ENCODE measurements at regions not wholly inside any gene's neighbourhood (a gene's known extent, or its start where the extent isn't known, plus 50 kb on each side); places are given as distances from the start of the nearest gene placed in this dataset.
"Not testable (repeated sequence)": the region's sequence is repeated elsewhere in the genome, so short reads cannot be mapped to it uniquely, and the experiment has no call there.

GRCh38 chr1:106266786-106267185 lies 789.7 kb upstream of the PRMT6 start:
- in situ Hi-C loops (cut with HindIII; ENCODE audit: low pct_unique_long_range_greater_than_20kb, low sequenced_read_pairs): no loop called here
- no peak for DNase-seq (ENCODE audit: low read depth, low spot score)

- peak; percentile 47 for DNase-seq (ENCODE audit: low read depth, low spot score)
- in situ Hi-C loops (cut with HindIII; ENCODE audit: low pct_unique_long_range_greater_than_20kb, low sequenced_read_pairs): no loop called here
Observed at GRCh38 chr1:106268070-106268469, 788.4 kb upstream of the PRMT6 start.

- in situ Hi-C loops (cut with HindIII; ENCODE audit: low pct_unique_long_range_greater_than_20kb, low sequenced_read_pairs): no loop called here
- DNase-seq (ENCODE audit: low read depth, low spot score): no peak
Observed at GRCh38 chr1:106276871-106277270, 779.6 kb upstream of the PRMT6 start.

- DNase-seq (ENCODE audit: low read depth, low spot score): no peak
- in situ Hi-C loops (cut with HindIII; ENCODE audit: low pct_unique_long_range_greater_than_20kb, low sequenced_read_pairs): no loop called here
Observed at GRCh38 chr1:106277786-106278185, 778.7 kb upstream of the PRMT6 start.

GRCh38 chr1:106278716-106279115 lies 777.8 kb upstream of the PRMT6 start:
- in situ Hi-C loops (cut with HindIII; ENCODE audit: low pct_unique_long_range_greater_than_20kb, low sequenced_read_pairs): no loop called here
- DNase-seq (ENCODE audit: low read depth, low spot score): no peak

GRCh38 chr1:106289265-106289928 lies 767.1 kb upstream of the PRMT6 start:
- in situ Hi-C loops (cut with HindIII; ENCODE audit: low pct_unique_long_range_greater_than_20kb, low sequenced_read_pairs): no loop called here
- no peak for DNase-seq (ENCODE audit: low read depth, low spot score)

GRCh38 chr1:106290805-106291501 lies 765.5 kb upstream of the PRMT6 start:
- in situ Hi-C loops (cut with HindIII; ENCODE audit: low pct_unique_long_range_greater_than_20kb, low sequenced_read_pairs): no loop called here
- no peak for DNase-seq (ENCODE audit: low read depth, low spot score)

- no peak for DNase-seq (ENCODE audit: low read depth, low spot score)
- in situ Hi-C loops (cut with HindIII; ENCODE audit: low pct_unique_long_range_greater_than_20kb, low sequenced_read_pairs): no loop called here
Observed at GRCh38 chr1:106292130-106292529, 764.3 kb upstream of the PRMT6 start.

GRCh38 chr1:106296431-106296830 lies 760.0 kb upstream of the PRMT6 start:
- no peak for DNase-seq (ENCODE audit: low read depth, low spot score)
- in situ Hi-C loops (cut with HindIII; ENCODE audit: low pct_unique_long_range_greater_than_20kb, low sequenced_read_pairs): no loop called here

GRCh38 chr1:106304106-106304505 lies 752.4 kb upstream of the PRMT6 start:
- DNase-seq (ENCODE audit: low read depth, low spot score): no peak
- in situ Hi-C loops (cut with HindIII; ENCODE audit: low pct_unique_long_range_greater_than_20kb, low sequenced_read_pairs): no loop called here

GRCh38 chr1:106319612-106320011 lies 736.9 kb upstream of the PRMT6 start:
- DNase-seq (ENCODE audit: low read depth, low spot score): no peak
- in situ Hi-C loops (cut with HindIII; ENCODE audit: low pct_unique_long_range_greater_than_20kb, low sequenced_read_pairs): no loop called here

GRCh38 chr1:106325600-106325999 lies 730.9 kb upstream of the PRMT6 start:
- in situ Hi-C loops (cut with HindIII; ENCODE audit: low pct_unique_long_range_greater_than_20kb, low sequenced_read_pairs): no loop called here
- no peak for DNase-seq (ENCODE audit: low read depth, low spot score)

GRCh38 chr1:106344494-106344893 lies 712.0 kb upstream of the PRMT6 start:
- no peak for DNase-seq (ENCODE audit: low read depth, low spot score)
- in situ Hi-C loops (cut with HindIII; ENCODE audit: low pct_unique_long_range_greater_than_20kb, low sequenced_read_pairs): no loop called here

- DNase-seq (ENCODE audit: low read depth, low spot score): peak; percentile 7
- in situ Hi-C loops (cut with HindIII; ENCODE audit: low pct_unique_long_range_greater_than_20kb, low sequenced_read_pairs): no loop called here
Observed at GRCh38 chr1:106360252-106360651, 696.2 kb upstream of the PRMT6 start.

GRCh38 chr1:106366627-106367319 lies 689.7 kb upstream of the PRMT6 start:
- in situ Hi-C loops (cut with HindIII; ENCODE audit: low pct_unique_long_range_greater_than_20kb, low sequenced_read_pairs): no loop called here
- DNase-seq (ENCODE audit: low read depth, low spot score): no peak

- DNase-seq (ENCODE audit: low read depth, low spot score): no peak
- in situ Hi-C loops (cut with HindIII; ENCODE audit: low pct_unique_long_range_greater_than_20kb, low sequenced_read_pairs): no loop called here
Observed at GRCh38 chr1:106378261-106378660, 678.2 kb upstream of the PRMT6 start.

- no peak for DNase-seq (ENCODE audit: low read depth, low spot score)
- in situ Hi-C loops (cut with HindIII; ENCODE audit: low pct_unique_long_range_greater_than_20kb, low sequenced_read_pairs): no loop called here
Observed at GRCh38 chr1:106380772-106381171, 675.7 kb upstream of the PRMT6 start.

- in situ Hi-C loops (cut with HindIII; ENCODE audit: low pct_unique_long_range_greater_than_20kb, low sequenced_read_pairs); DNase-seq (ENCODE audit: low read depth, low spot score): not testable (repeated sequence)
Observed at GRCh38 chr1:106389160-106389559, 667.3 kb upstream of the PRMT6 start.

- in situ Hi-C loops (cut with HindIII; ENCODE audit: low pct_unique_long_range_greater_than_20kb, low sequenced_read_pairs): no loop called here
- no peak for DNase-seq (ENCODE audit: low read depth, low spot score)
Observed at GRCh38 chr1:106393046-106393445, 663.4 kb upstream of the PRMT6 start.

All from SK-MEL-5 (cell line).